HepG2 (cell line): ENCODE measurements at regions not wholly inside any gene's neighbourhood (a gene's known extent, or its start where the extent isn't known, plus 50 kb on each side); places are given as distances from the start of the nearest gene placed in this dataset.

ENCODE experiments used
- RFX5 ChIP-seq: IDR thresholded peaks from 2 replicates; pipeline ENCODE4 v1.6.1; 2011; ENCODE audit warnings: low read depth, low read length, improper control_type of control experiment
- TP53 ChIP-seq: sonication (generic); formaldehyde crosslinking; conservative IDR thresholded peaks from 2 replicates; pipeline ENCODE4 v1.4.0; 2020; ENCODE audit warnings: missing genetic modification reagents
- ZNF33A ChIP-seq: sonication (generic); formaldehyde crosslinking; IDR thresholded peaks from 2 replicates; pipeline ENCODE4 v1.5.1; 2020; ENCODE audit warnings: missing genetic modification reagents, mild to moderate bottlenecking, moderate library complexity, borderline replicate concordance

GRCh38 chr1:111565079-111565478 is 54.5 kb upstream of the RAP1A start:
- TF ChIP-seq RFX5 (no peak), TP53 (CRISPR knock-in tag) (no peak), ZNF33A (no peak)
